GM11168 (cell line): ENCODE measurements at regions not wholly inside any gene's neighbourhood (a gene's known extent, or its start where the extent isn't known, plus 50 kb on each side); places are given as distances from the start of the nearest gene placed in this dataset.
"Not testable (repeated sequence)": the region's sequence is repeated elsewhere in the genome, so short reads cannot be mapped to it uniquely, and the experiment has no call there.

Experiments used
- in situ Hi-C: fragments of 300-500 bp; cut with MboI; formaldehyde crosslinking; loops from one replicate; pipeline ENCODE4 v1.12.0; 2022; ENCODE audit warnings: low sequenced_read_pairs; ENCODE audit not compliant: unreplicated experiment

DNA sequence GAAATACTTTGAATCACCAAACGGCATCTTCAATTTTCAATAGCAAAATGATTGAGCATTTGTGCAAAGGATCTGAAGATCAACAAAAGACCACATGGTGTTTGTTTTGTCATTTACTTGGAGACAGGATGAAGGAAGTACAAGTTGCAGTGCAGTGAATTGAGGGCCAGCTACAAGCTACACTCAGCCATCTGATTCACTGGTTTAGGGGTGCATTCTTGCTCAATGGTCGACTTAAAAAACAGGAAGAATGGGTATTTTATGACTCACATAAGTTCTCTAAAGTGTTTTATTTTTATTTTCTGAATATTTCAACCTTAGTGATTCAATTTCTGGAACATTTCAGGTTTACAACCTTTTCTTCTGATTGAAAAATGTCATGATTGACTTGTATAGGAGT, 412.1 kb upstream of the ADAMTSL1 start:
- in situ Hi-C loops: no loop called here

DNA sequence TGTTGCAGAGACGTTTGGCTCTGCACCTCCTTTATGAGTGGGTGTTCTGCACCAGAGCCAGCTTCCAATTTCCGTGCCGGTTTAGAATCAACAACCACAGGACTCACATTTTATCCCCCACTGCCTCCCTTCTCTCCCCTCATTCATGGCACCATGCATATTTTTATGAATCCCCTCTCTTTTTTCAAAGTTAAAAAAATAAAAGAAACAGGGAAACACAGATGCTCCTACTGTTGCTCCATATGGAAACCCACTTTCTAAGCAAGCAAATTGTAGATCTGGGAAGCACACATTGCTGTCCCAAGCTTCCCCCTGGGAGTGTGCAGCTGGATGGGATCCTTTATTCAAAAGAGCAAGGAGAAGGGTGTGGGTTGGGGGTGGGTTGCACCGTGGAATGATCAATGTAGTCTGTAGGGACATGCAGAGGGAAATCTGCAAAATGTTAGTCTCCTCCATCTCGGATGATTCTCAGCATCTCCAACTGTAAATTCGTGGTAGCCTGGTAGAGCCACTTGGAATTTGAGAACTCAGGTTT, 410.0 kb upstream of the ADAMTSL1 start:
- in situ Hi-C loops: no loop called here

GRCh38 chr9:18066608-18067007, 407.3 kb upstream of the ADAMTSL1 start:
- in situ Hi-C loops: not testable (repeated sequence)

DNA sequence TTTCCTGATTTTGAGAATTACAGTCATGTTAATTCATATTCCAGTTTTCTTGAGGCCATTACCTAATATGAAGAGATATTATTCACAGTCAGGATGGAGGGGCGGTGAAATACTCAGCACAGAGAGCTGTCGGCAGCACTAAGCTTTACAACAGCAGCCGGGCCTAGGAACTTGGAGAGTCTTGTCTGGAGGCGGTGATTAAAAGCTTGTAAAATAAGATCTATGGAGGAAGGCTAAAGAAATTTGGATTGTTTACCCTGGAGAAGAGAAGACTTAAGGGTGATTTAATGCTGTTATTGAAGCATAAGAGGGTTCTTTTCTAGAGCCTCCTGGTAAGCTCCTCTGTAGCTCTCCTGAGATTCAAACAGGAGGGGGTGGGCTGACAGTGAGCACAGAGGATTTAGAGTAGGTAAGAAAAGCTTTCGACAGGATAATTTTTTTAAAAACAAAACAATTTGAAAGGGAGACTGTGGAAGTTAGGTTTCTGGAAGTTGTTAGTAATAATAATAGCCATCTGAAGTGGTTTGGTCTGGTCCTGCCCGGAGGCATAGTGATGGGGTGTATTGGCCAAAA, 406.3 kb upstream of the ADAMTSL1 start:
- in situ Hi-C loops: no loop called here

- in situ Hi-C loops: no loop called here
These were observed 405.1 kb upstream of the ADAMTSL1 start for GRCh38 chr9:18068900-18069299.

GRCh38 chr9:18071651-18072060, 402.3 kb upstream of the ADAMTSL1 start:
- in situ Hi-C loops: no loop called here

DNA sequence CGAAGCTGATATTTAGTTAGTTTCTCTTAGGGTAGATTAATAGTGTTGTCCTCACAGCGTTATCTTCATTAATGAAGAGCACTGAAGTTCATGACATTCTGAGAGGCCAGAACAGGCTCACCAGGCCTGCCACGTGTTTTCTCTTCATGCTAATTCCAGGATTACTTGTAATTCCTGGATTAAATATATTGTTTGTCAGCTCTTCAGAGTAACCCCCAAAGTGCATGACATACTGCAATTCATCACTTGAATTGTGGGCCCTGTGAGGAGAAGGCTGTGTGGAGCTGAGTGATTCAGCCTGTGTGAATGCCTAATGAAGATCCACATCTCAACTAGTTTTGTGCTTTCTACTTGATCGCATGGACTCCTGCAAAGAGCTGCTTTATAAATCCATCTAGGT, 401.0 kb upstream of the ADAMTSL1 start:
- in situ Hi-C loops: no loop called here

DNA sequence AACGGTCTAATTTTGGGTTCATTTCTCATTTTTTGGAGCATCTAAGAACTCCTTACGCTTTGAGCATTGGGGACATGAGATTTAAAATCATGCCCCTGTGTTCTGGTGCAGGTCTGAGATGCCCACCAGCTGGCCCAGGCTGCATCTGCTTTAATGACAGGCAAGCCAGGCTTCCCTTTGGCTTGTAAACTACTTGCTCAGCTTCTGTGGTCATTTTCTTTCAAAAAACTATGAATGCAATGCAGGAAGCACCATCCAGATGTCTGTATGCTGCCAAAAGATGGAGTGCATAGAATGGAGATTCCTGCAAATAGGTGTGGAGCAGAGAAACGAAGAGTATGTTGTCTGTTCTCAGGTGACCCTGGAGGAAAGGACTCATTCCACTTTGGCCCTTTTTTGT, 399.9 kb upstream of the ADAMTSL1 start:
- in situ Hi-C loops: no loop called here

GRCh38 chr9:18075253-18075952, 398.6 kb upstream of the ADAMTSL1 start:
- in situ Hi-C loops: no loop called here

DNA sequence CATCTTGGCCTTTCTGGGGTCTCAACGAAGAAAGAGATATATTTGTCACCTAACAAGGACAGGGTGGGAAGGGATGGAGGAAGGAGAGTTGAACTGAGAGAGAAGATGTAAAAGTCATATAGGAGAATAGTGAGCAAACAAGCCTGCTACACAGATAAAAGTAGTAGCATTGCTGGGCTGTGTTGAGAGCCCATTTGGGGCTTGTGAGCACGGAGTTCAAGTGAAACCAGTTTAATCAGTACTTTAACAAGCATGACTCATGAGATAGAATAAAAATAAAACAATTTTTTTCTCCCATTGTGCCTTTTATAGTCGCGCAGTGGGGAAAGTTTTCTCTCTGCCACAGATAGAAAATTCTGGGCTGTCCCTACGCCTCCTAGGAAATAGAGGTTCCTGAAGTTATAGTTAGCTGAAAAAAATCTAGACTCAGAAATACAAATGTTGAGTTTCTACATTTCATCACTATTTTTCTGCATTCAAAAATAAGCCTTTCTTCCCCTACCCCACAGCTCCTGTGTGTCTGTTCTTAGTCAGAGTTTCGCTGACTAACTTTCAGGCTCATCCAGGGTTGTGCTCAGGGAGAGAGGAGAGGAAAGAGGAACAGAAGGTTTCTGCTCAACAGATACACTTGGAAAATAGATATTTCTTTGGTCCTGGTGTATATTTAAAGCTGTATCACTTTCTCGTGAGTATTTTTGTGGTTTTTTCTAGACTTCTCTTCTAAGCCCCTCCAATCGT, 395.8 kb upstream of the ADAMTSL1 start:
- in situ Hi-C loops: no loop called here

- in situ Hi-C loops: no loop called here
These were observed 381.8 kb upstream of the ADAMTSL1 start for GRCh38 chr9:18092138-18092537.

DNA sequence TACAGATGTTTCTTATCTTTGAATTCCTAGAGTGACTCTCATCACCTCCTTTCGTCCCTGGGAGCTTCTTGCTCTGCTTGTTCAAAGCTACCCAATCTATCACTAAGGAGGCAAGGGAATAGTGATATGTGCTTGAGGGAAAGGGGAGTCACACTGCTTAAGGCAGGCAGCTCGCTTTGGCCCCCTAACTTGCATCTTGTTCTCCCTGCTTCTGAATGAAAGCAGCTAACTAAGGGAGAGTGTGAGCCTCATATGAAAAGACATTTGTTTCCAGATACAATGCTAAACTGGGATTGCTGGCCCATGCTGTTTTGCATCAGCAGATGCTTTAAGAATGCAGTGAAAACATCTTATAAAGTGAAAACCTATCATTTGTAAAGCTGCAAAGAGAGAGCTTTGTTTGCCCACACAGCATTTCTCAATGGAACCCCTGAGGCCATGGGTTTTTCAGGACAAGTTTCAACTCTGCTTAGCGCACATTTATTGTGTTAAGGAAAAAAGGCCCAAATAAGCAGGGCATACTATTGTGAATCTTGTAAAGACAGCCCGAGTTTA, 367.9 kb upstream of the ADAMTSL1 start:
- in situ Hi-C loops: no loop called here

DNA sequence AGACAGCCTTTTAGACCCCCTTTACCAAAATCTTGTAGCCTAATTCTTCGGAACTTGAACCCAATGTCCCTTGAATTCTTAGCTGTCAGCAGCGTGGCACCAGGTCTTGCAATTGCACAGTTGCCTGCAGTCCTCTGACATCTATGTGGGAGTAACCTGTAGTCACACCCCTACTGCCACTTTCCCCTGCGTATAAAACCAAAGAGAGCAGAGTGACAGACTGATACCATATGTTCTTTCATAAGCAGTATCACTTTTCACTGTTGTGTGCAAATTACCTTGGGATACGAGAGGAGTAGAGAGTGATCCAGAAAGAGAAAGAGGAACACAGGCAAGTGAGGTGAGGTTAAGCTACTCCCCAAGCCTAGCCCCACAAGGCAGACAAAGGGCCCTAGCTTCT, 364.3 kb upstream of the ADAMTSL1 start:
- in situ Hi-C loops: no loop called here

DNA sequence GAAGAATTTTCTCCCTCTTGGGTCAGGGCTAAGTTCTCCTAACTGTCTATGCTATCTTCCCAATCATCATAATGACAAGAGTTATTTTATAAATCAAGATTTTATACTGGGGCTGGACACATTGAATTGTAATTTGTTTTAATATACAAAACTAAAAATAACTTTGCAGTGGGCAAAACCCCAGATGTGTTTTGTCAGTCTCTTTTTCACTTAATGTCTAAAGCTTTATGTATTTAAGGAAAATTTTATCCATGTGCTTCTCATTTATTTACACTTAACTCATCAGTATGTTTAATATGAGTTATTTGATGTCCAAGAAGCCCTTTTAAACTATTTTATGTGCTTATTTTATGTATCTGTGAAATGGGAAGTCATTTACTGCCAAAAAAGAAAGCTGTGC, 362.8 kb upstream of the ADAMTSL1 start:
- in situ Hi-C loops: no loop called here

DNA sequence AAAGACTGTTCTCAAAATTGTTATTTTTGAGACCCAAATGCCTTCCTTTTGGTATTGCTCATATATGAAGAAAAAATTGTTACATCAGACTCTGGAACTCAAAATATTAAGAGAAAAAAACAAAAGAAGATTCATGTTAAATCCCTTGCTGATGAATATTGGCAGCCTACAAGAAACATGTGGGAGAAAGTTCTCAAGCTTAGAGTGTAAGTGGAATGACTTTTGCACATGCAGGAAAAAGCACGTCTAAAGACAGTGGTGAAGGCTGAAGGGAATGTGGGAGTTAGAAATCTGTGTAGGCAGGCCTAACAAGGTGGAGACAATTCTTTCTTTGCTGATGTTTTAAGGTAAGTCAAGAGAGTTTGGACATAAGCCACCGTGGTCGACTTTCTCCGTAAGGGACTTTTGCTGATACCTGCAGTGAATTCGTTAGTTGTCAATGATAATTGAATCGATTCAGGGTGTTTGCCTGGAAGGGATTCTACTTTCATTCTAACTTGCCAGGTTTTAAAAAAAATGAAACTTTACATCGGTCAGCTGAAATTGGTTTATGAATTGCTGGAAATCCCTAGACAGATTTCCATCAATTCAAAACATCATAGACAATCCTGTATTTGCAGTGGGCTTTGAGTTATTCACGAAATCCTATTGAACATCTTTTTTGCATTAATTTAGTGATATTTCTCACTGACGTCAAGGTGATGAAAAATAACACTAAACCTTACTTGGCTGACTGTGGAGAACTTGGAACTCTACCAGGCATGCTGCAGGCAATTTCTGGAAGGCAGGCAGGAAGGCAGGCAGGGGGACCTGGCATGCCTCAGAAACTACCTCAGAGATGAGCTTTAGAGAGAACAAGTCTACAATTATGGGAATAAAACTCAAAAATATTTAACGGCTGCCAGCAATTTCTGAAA, 359.1 kb upstream of the ADAMTSL1 start:
- in situ Hi-C loops: no loop called here

DNA sequence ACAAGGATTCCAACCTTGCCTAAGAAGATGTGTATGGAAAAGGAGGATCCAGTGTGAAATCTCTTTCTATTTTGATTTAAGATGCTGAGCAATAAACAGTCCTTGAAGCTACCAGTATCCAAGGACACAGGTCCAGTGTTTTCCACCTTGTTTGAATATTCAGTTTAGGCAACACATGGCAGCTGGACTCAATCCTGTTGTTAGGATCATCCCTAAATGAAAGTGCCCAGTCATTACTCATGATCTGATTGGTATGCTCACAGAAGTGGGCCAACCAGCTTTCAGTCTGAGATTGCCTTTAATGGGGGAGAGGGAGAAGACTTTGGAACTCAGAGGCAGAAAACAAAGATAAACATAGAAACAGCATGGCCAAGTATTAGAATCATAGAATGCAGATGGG, 355.7 kb upstream of the ADAMTSL1 start:
- in situ Hi-C loops: no loop called here

DNA sequence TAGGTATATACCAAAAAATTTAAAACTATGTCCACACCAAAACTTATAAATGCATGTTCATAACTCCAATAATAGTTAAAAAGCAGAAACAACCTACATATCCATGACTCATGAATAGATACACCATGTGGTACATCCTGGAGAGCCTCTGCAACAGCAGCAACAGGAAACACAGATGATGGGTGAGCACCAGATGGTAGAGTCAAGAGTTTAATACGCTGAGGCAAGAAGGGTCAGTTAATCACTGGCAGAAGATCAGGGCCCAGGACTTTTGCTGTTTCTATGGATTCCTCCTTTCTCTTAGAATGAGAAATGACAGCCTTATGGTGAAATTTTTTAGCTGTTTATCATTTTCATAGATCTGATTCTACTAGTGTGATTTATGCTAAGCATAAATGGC, 351.8 kb upstream of the ADAMTSL1 start:
- in situ Hi-C loops: no loop called here

GRCh38 chr9:18124760-18125159, 349.2 kb upstream of the ADAMTSL1 start:
- in situ Hi-C loops: no loop called here

DNA sequence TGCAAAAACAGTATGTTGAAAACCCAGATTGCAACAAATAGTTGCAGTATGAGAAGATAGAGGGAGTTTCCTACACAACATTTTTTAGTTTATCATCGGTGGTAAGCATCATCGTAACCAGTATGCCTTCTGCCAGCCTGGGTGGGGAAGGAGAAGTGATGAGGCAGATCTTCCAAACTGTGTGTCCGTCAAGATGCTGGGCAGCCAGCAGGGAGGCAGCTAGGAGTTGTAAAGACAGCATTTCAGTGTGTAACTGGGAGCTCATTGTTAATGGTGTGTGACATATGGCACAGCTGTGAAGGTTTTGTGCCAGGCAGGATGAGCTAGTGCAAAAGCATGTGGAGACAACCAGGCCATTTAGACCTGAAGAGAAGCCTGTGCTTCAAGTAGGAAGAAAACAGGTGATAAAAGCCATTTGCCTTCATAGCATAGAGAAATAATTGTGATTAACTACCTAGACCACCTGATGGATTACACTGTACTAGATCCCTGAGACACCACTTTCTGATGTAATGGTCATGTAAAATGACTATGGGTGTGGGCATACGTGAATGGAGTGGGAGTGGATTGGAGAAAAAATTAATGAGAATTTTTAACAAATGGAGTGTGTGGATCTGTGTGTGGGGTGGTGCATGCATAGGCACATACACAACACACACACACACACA, 347.0 kb upstream of the ADAMTSL1 start:
- in situ Hi-C loops: no loop called here

DNA sequence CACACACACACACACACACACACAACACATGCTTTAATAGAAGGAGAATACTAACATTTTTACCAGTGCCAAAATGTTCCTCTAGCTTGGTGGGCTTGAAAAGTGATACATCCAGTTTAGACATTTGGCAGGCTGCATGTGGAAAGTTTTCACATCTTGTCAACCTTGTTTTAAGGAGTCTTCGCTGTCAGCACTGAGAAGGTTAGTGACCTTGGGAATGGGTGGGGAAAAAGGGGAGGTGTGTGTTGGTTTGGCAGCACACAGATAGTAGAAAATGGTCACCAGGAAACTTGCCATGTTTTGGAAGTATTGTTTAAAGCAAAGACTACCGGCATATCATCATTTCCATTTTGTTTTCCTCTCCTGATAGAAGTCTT, 346.5 kb upstream of the ADAMTSL1 start:
- in situ Hi-C loops: no loop called here
